Naive thymus-derived CD4-positive, alpha-beta T cell (primary cell): ENCODE measurements at regions not wholly inside any gene's neighbourhood (a gene's known extent, or its start where the extent isn't known, plus 50 kb on each side); places are given as distances from the start of the nearest gene placed in this dataset.
"Not testable (repeated sequence)": the region's sequence is repeated elsewhere in the genome, so short reads cannot be mapped to it uniquely, and the experiment has no call there.

Experiments
- ATAC-seq: fragments of 150-1000 bp; cut with Tn5 transposase; 2 replicates; pipeline ENCODE4 v1.10.0; 2021; ENCODE audit warnings: mild to moderate bottlenecking, moderate library complexity
- CTCF ChIA-PET: fragments of 350-600 bp; sonication (Branson Sonifier 250); formaldehyde crosslinking; loops from one replicate; lab custom pipeline; 2021; ENCODE audit warnings: antibody characterized with exemption; lab: Charles Lee
- POLR2A ChIA-PET: fragments of 350-600 bp; sonication (Branson Sonifier 250); formaldehyde crosslinking; loops from one replicate; lab custom pipeline; 2021; ENCODE audit warnings: antibody characterized with exemption, inconsistent platforms; lab: Charles Lee
- DNase-seq, 9 donors: peaks; one replicate each; pipeline versions ENCODE4 v3.0.0 to v3.0.0-alpha.2; 2020 to 2022; ENCODE audit warnings: mixed read lengths in 1 of 9
- H3K27ac ChIP-seq: one replicate; pipeline ENCODE4 v1.7.0; 2013; ENCODE audit warnings: mild to moderate bottlenecking, low read depth, low read length, moderate library complexity
- H3K27me3 ChIP-seq, 2 donors: one replicate each; pipeline ENCODE4 v1.7.0; 2013; ENCODE audit warnings: low read length in 2 of 2, mild to moderate bottlenecking in 2 of 2, moderate library complexity in 2 of 2; ENCODE audit not compliant: control insufficient read depth in 2 of 2, insufficient read depth in 2 of 2
- H3K36me3 ChIP-seq, 3 experiments: 1 replicate in 2 of 3; 2 replicates in 1 of 3; pipeline ENCODE4 v1.7.0; 2013; ENCODE audit warnings: low read length in 3 of 3, mild to moderate bottlenecking in 3 of 3, moderate library complexity in 1 of 3; ENCODE audit not compliant: insufficient read depth in 3 of 3, control insufficient read depth in 2 of 3
- H3K4me1 ChIP-seq, 2 donors: one replicate each; pipeline ENCODE4 v1.7.0; 2013; ENCODE audit warnings: low read length in 2 of 2, mild to moderate bottlenecking in 2 of 2, moderate library complexity in 1 of 2; ENCODE audit not compliant: control insufficient read depth in 2 of 2, insufficient read depth in 2 of 2
- H3K4me3 ChIP-seq: 2 replicates; pipeline ENCODE4 v1.7.0; 2013; ENCODE audit warnings: mild to moderate bottlenecking, low read length
- H3K9me3 ChIP-seq, 3 experiments: 1 replicate in 2 of 3; 2 replicates in 1 of 3; pipeline ENCODE4 v1.7.0; 2013; ENCODE audit warnings: low read length in 3 of 3; ENCODE audit not compliant: control insufficient read depth in 2 of 3
- H3K27ac Mint-ChIP-seq, 9 donors: one replicate each; pipeline ENCODE4 v1.8.0; 2020 to 2022; ENCODE audit warnings: mixed read lengths in 9 of 9, mild to moderate bottlenecking in 8 of 9, moderate library complexity in 5 of 9, inconsistent platforms in 2 of 9
- H3K27me3 Mint-ChIP-seq, 5 donors: one replicate each; pipeline ENCODE4 v1.8.0; 2021 to 2022; ENCODE audit warnings: mixed read lengths in 5 of 5, mild to moderate bottlenecking in 1 of 5
- H3K36me3 Mint-ChIP-seq, 5 donors: one replicate each; pipeline ENCODE4 v1.8.0; 2020 to 2022; ENCODE audit warnings: mixed read lengths in 5 of 5, mild to moderate bottlenecking in 3 of 5, inconsistent platforms in 1 of 5
- H3K4me1 Mint-ChIP-seq, 7 donors: one replicate each; pipeline ENCODE4 v1.8.0; 2020 to 2022; ENCODE audit warnings: mixed read lengths in 7 of 7, mild to moderate bottlenecking in 3 of 7, inconsistent platforms in 1 of 7
- H3K4me3 Mint-ChIP-seq, 10 donors: one replicate each; pipeline ENCODE4 v1.8.0; 2020 to 2022; ENCODE audit warnings: mild to moderate bottlenecking in 10 of 10, mixed read lengths in 10 of 10, moderate library complexity in 6 of 10, inconsistent platforms in 2 of 10
- H3K9me3 Mint-ChIP-seq, 11 donors: one replicate each; pipeline ENCODE4 v1.8.0; 2020 to 2022; ENCODE audit warnings: mixed read lengths in 11 of 11, mild to moderate bottlenecking in 4 of 11, inconsistent platforms in 1 of 11, moderate library complexity in 1 of 11
- intact Hi-C, 2 donors: fragments of 100-400 bp; cut with micrococcal nuclease; formaldehyde crosslinking; loops; one replicate each; pipeline ENCODE4 v1.15.1; 2023

- H3K4me3 ChIP-seq, result no peak overlapping the region
- Mint-ChIP-seq H3K27me3 (peaks cover 0 to 16% (median 6%) of the 10 kb centered on the region in 5 donors), H3K9me3 (no peaks in the 10 kb centered on the region), H3K36me3 (no peaks in the 10 kb centered on the region), H3K4me3 (no peak overlapping the region), H3K4me1 (no peaks in the 10 kb centered on the region), H3K27ac (no peak overlapping the region)
- no peaks in the 10 kb centered on the region for H3K36me3 ChIP-seq
- H3K27me3 ChIP-seq, result no peaks in the 10 kb centered on the region
- CTCF ChIA-PET, result no interaction called here
- no peak overlapping the region for H3K27ac ChIP-seq
- ATAC-seq, result no peak
- POLR2A ChIA-PET, result no interaction called here
- intact Hi-C loops, result no loop called here
- H3K9me3 ChIP-seq, result no peaks in the 10 kb centered on the region
- no peak for DNase-seq
- no peaks in the 10 kb centered on the region for H3K4me1 ChIP-seq
These were observed 83.6 kb downstream of the ZNF622 start for GRCh38 chr5:16382047-16382446.

GRCh38 chr5:16378762-16379161 lies 86.8 kb downstream of the ZNF622 start:
- Histone ChIP-seq H3K4me1 (no peaks in the 10 kb centered on the region), H3K4me3 (no peak overlapping the region), H3K27ac (no peak overlapping the region), H3K9me3 (no peaks in the 10 kb centered on the region), H3K36me3 (no peaks in the 10 kb centered on the region), H3K27me3 (no peaks in the 10 kb centered on the region)
- Mint-ChIP-seq H3K27ac (no peak overlapping the region), H3K27me3 (peaks cover 0 to 15% (median 4%) of the 10 kb centered on the region in 5 donors), H3K9me3 (peaks cover 0 to 2% (median 0%) of the 10 kb centered on the region in 11 donors), H3K4me1 (no peaks in the 10 kb centered on the region), H3K4me3 (no peak overlapping the region), H3K36me3 (no peaks in the 10 kb centered on the region)
- no peak for DNase-seq
- intact Hi-C loops, result no loop called here
- ChIA-PET POLR2A (no interaction called here), CTCF (no interaction called here)
- no peak for ATAC-seq

GRCh38 chr5:16372493-16372892 lies 93.1 kb downstream of the ZNF622 start:
- ChIA-PET CTCF (no interaction called here), POLR2A (no interaction called here)
- peaks cover 0 to 10% (median 4%) of the 10 kb centered on the region in 5 donors for H3K27me3 Mint-ChIP-seq
- Histone ChIP-seq H3K9me3 (no peaks in the 10 kb centered on the region), H3K36me3 (no peaks in the 10 kb centered on the region), H3K4me3 (no peak overlapping the region), H3K27ac (no peak overlapping the region), H3K27me3 (no peaks in the 10 kb centered on the region), H3K4me1 (no peaks in the 10 kb centered on the region)
- H3K36me3 Mint-ChIP-seq, result no peaks in the 10 kb centered on the region
- H3K4me1 Mint-ChIP-seq, result no peaks in the 10 kb centered on the region
- peak overlapping the region in 1 of 10 donors; percentile 24 for H3K4me3 Mint-ChIP-seq
- H3K27ac Mint-ChIP-seq, result no peak overlapping the region
- ATAC-seq (no peak), DNase-seq (no peak)
- H3K9me3 Mint-ChIP-seq, result peaks cover 0 to 3% (median 0%) of the 10 kb centered on the region in 11 donors
- intact Hi-C loops, result no loop called here

- Mint-ChIP-seq H3K27me3 (peaks cover 0 to 18% (median 13%) of the 10 kb centered on the region in 5 donors), H3K9me3 (peaks cover 0 to 24% (median 4%) of the 10 kb centered on the region in 11 donors), H3K27ac (no peak overlapping the region), H3K4me3 (no peak overlapping the region), H3K36me3 (no peaks in the 10 kb centered on the region), H3K4me1 (no peaks in the 10 kb centered on the region)
- ChIA-PET POLR2A (no interaction called here), CTCF (no interaction called here)
- no peak overlapping the region for H3K4me3 ChIP-seq
- H3K36me3 ChIP-seq, result no peaks in the 10 kb centered on the region
- H3K4me1 ChIP-seq, result no peaks in the 10 kb centered on the region
- intact Hi-C loops, result no loop called here
- H3K9me3 ChIP-seq, result no peaks in the 10 kb centered on the region
- ATAC-seq, result no peak
- no peaks in the 10 kb centered on the region for H3K27me3 ChIP-seq
- no peak overlapping the region for H3K27ac ChIP-seq
- DNase-seq, result no peak
These were observed 99.1 kb downstream of the ZNF622 start for GRCh38 chr5:16366491-16366890.

- Mint-ChIP-seq H3K27ac (no peak overlapping the region), H3K36me3 (peaks cover 0 to 6% (median 0%) of the 10 kb centered on the region in 5 donors), H3K4me3 (no peak overlapping the region), H3K4me1 (no peaks in the 10 kb centered on the region), H3K27me3 (peaks cover 0 to 25% (median 13%) of the 10 kb centered on the region in 5 donors), H3K9me3 (peaks cover 0 to 30% (median 4%) of the 10 kb centered on the region in 11 donors)
- DNase-seq, result no peak
- Histone ChIP-seq H3K9me3 (no peaks in the 10 kb centered on the region), H3K27me3 (no peaks in the 10 kb centered on the region), H3K36me3 (no peaks in the 10 kb centered on the region), H3K4me1 (no peaks in the 10 kb centered on the region), H3K4me3 (no peak overlapping the region), H3K27ac (no peak overlapping the region)
- ChIA-PET CTCF (no interaction called here), POLR2A (no interaction called here)
- intact Hi-C loops, result no loop called here
- ATAC-seq, result no peak
These were observed 100.7 kb downstream of the ZNF622 start for GRCh38 chr5:16364910-16365309.

GRCh38 chr5:16353439-16353838 lies 112.2 kb downstream of the ZNF622 start:
- POLR2A ChIA-PET, H3K27me3 ChIP-seq, CTCF ChIA-PET, H3K4me1 ChIP-seq, H3K4me3 Mint-ChIP-seq, H3K9me3 ChIP-seq, ATAC-seq, H3K4me1 Mint-ChIP-seq, H3K27ac ChIP-seq, H3K36me3 Mint-ChIP-seq, H3K4me3 ChIP-seq, H3K36me3 ChIP-seq, DNase-seq, H3K27ac Mint-ChIP-seq, intact Hi-C loops: not testable (repeated sequence)
- peaks cover 0 to 13% (median 6%) of the 10 kb centered on the region in 11 donors for H3K9me3 Mint-ChIP-seq
- H3K27me3 Mint-ChIP-seq, result peaks cover 0 to 20% (median 13%) of the 10 kb centered on the region in 5 donors

- POLR2A ChIA-PET, result no interaction called here
- H3K36me3 ChIP-seq, result no peaks in the 10 kb centered on the region
- intact Hi-C loops, result no loop called here
- no peaks in the 10 kb centered on the region for H3K27me3 ChIP-seq
- no peak for DNase-seq
- Mint-ChIP-seq H3K27me3 (peaks cover 0 to 26% (median 11%) of the 10 kb centered on the region in 5 donors), H3K4me1 (no peaks in the 10 kb centered on the region), H3K27ac (no peak overlapping the region), H3K4me3 (no peak overlapping the region), H3K9me3 (peaks cover 0 to 11% (median 4%) of the 10 kb centered on the region in 11 donors), H3K36me3 (no peaks in the 10 kb centered on the region)
- H3K4me3 ChIP-seq, result no peak overlapping the region
- CTCF ChIA-PET, result no interaction called here
- no peak for ATAC-seq
- H3K4me1 ChIP-seq, result no peaks in the 10 kb centered on the region
- no peaks in the 10 kb centered on the region for H3K9me3 ChIP-seq
- no peak overlapping the region for H3K27ac ChIP-seq
These were observed 114.8 kb downstream of the ZNF622 start for GRCh38 chr5:16350816-16351215.
